Medulla oblongata (tissue), 1 donor: ENCODE measurements at regions not wholly inside any gene's neighbourhood (a gene's known extent, or its start where the extent isn't known, plus 50 kb on each side); places are given as distances from the start of the nearest gene placed in this dataset.

Experiments
- DNase-seq: peaks from one replicate; pipeline ENCODE4 v3.0.0-alpha.2; 2015; ENCODE audit errors: extremely low spot score

GRCh38 chr4:19408490-19408889, 843.2 kb upstream of the SLIT2 start:
- DNase-seq: no peak

DNA sequence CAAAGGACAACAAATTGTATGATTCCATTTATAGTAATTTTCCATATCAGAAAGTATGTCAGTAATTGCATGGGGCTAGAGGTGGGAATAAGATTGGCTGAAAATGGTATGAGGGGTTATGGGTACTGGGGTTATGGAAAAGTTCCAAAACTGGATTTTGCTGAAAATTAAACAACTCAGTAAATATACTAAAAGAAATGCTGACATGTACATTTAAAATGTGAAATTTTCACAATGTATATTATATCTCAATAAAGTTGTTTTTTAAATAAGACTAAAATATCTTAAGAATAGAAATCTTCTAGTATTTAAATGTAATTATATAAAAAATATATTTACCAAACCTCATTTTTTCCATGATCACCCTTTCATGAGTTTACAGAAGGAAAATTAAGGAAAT, 844.9 kb upstream of the SLIT2 start:
- DNase-seq: no peak

DNA sequence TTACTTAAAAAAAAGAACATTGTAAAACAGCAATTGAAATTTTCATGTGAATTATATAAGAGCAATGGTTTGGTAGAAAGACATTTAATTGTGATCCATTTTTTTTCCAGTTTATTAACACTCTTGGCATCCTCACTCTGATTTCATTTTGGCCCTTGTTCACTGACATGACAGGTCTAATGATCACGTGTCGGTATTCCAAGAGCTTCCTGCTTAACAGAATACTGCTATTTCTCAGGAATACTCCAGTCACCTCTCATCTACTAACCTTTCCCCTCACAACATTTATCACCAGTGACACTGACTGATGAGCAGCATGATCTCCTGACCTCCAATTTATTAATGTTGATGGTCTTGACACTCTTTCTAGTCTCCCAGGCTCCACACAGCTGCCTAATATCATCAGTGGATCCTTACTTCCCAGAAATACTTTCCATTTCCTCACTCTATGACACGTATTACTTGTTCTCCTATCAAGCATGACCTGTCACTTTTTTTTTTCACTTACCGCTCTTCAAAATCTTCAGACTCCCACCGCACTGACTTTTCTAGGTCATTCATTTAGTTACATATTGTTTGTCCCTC, 847.8 kb upstream of the SLIT2 start:
- no peak for DNase-seq

GRCh38 chr4:19402581-19403065, 849.1 kb upstream of the SLIT2 start:
- no peak for DNase-seq

DNA sequence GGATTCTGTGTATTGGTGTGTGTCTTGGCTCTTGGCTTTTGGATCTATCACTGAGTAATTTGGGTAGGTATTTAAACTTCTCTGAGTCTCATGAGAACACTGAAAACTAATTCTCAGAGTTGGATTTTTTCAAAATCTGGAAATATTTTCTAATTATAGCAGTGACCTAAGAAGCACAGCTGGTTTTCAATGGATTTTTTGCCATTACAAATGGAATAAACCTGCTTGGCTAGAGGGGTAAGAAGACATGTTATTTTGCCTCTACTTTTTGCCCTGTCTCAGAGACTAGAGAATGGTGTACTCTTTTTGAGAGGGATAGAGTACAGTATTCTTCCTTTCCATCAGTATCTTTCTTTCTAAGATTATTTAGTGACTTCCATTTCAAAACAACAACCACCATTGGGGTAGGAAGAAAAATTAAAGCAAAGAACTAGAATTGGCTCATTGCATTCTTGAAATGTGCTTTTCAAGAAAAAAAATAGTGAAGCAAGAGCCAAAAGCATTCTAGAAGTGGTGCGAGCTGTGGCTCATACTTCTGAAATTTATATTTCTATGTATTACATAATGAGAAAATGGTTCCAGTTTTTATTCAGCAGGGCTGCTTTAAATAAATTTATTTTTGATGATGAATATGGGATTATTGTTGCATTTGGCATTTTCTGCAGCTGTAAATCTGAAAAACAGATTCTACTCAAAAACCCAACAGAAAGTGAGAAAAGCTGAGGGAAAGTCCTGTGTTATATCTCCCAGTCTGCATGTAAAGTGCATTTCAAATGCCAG, 850.2 kb upstream of the SLIT2 start:
- DNase-seq: no peak

GRCh38 chr4:19400820-19401219, 850.9 kb upstream of the SLIT2 start:
- no peak for DNase-seq

- no peak for DNase-seq
These were observed 852.7 kb upstream of the SLIT2 start for GRCh38 chr4:19399001-19399400.

GRCh38 chr4:19386786-19387185, 864.9 kb upstream of the SLIT2 start:
- no peak for DNase-seq

GRCh38 chr4:19382993-19383756, 868.5 kb upstream of the SLIT2 start:
- no peak for DNase-seq

DNA sequence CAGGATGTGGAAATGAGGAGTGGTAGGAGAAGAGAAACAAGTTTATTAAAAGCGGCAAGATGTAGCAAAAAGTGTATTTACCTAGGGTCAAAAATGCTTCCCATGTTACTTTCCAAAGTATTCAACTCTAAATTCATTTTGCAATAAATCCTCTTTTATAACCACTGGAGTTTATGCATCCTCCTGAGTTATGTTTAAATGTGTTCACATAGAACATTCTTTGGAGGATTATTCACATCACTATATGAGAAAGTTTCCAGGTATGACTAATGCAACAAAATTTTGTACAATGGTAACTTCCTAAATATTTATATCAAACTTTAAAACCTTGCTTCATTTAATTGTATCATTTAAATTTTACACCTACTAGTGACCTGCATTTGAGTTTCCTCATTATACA, 870.6 kb upstream of the SLIT2 start:
- no peak for DNase-seq

GRCh38 chr4:19380600-19380999, 871.1 kb upstream of the SLIT2 start:
- no peak for DNase-seq

- DNase-seq: no peak
These were observed 872.5 kb upstream of the SLIT2 start for GRCh38 chr4:19379191-19379708.

DNA sequence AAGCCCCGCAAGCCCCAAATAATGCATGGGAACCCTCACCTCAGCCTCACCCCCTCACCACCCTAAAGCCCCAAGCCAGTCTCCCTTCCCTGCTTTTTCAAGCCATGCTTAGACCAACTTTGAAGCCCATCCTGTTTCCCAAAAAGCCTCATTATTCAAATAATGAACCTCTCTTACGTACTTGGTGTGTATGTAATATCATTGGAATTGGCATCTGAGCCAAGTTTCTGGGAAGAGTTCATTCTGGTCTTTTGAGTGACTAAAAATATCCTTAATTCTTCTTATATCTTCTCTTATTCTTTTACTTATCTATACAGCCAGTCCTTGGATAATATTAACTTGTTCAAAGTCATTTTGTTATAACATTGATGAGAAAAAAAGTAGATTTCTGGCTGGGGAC, 875.8 kb upstream of the SLIT2 start:
- DNase-seq: no peak

GRCh38 chr4:19375136-19375804, 876.4 kb upstream of the SLIT2 start:
- DNase-seq: no peak

GRCh38 chr4:19372390-19372789, 879.3 kb upstream of the SLIT2 start:
- DNase-seq: no peak

- no peak for DNase-seq
These were observed 882.9 kb upstream of the SLIT2 start for GRCh38 chr4:19368800-19369199.

- DNase-seq: no peak
These were observed 884.8 kb upstream of the SLIT2 start for GRCh38 chr4:19366916-19367315.

- no peak for DNase-seq
These were observed 893.7 kb upstream of the SLIT2 start for GRCh38 chr4:19358015-19358414.

GRCh38 chr4:19349416-19349815, 902.3 kb upstream of the SLIT2 start:
- no peak for DNase-seq

- no peak for DNase-seq
These were observed 903.0 kb upstream of the SLIT2 start for GRCh38 chr4:19348746-19349145.

DNA sequence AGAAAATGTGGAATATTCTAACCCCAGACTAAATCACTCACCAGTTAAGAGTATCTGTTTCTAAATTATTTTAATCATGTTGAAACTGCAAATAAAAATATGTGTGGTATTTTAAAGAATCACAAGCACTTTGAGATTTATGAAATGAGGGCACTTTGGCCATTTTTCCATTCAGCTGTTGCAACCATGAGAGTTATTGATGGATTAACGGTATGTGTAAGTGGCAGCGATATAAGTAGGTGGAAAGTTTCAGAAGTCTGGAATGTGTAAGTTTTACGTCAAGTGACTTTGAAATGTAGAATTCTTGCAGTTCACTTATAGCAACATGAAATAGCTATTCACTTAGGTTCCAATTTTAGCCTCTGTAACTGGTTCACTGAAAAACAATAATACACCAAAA, 905.1 kb upstream of the SLIT2 start:
- no peak for DNase-seq

DNA sequence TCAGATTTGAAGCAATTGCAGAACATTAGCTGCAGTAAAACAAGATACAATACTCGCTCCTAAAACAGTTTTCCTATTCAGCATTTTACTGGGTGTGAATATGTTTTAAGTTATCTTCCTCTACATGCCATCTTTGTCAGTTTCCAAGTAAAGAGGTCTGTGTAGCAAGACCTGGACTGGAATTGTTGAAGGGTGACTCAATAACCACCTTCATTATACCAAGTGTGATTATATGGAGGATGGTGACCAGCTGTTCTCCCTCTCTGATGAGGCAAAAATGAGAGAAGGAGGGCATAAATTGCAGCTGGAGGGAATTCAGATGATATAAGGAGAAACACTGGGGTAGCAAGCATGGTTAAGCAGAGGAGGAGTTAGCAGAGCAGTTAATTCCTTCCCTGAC, 922.1 kb upstream of the SLIT2 start:
- DNase-seq: no peak
